K562 (cell line): ENCODE measurements at regions not wholly inside any gene's neighbourhood (a gene's known extent, or its start where the extent isn't known, plus 50 kb on each side); places are given as distances from the start of the nearest gene placed in this dataset.
A peak's percentile ranks its signal among the peaks of the same experiment; 100 is the strongest.
"Not testable (repeated sequence)": the region's sequence is repeated elsewhere in the genome, so short reads cannot be mapped to it uniquely, and the experiment has no call there.

ENCODE experiments used
- ATAC-seq: fragments of 200-7000 bp; cut with Tn5 transposase; 3 replicates; pipeline ENCODE4 v1.9.1; 2020; ENCODE audit warnings: moderate library complexity
- BruUV-seq: library from RNA; stranded (reverse); fragments of 400-500 nt; replicated peaks from 2 replicates; lab custom pipeline; 2021; lab: Mats Ljungman, UMichigan
- CTCF ChIA-PET: fragments of 300-600 bp; formaldehyde crosslinking; extraction: SDS; loops from one replicate; lab custom pipeline; 2021; ENCODE audit warnings: low intra/inter-chr PET ratio; lab: Yijun Ruan, JAX
- POLR2A ChIA-PET: fragments of 300-600, 350-650 bp; sonication (Branson Sonifier 250); formaldehyde crosslinking; extraction: SDS; loops from one replicate; lab custom pipeline; 2021; ENCODE audit warnings: antibody characterized with exemption, inconsistent platforms; lab: Yijun Ruan, JAX
- DNase-seq, 4 experiments: peaks; one replicate each; pipeline versions ENCODE4 v3.0.0 to v3.0.0-alpha.2; 2011 to 2018; ENCODE audit warnings: low spot score in 3 of 4, mixed read lengths in 3 of 4; ENCODE audit errors: extremely low read depth in 1 of 4
- FAIRE-seq: peaks from 2 replicates; lab custom pipeline; 2011; peaks lifted over from hg19 to GRCh38; lab: Jason Lieb, UNC
- H2AFZ ChIP-seq: 2 replicates; pipeline ENCODE4 v1.6.0; 2011; ENCODE audit warnings: low read depth, low read length, control low read depth, inconsistent platforms
- H3K27ac ChIP-seq: fragments of 200-600 bp; 3 replicates; pipeline ENCODE4 v1.8.0; 2011; ENCODE audit warnings: low read depth, mild to moderate bottlenecking, control low read depth, inconsistent platforms, low read length, moderate library complexity, mixed read lengths; ENCODE audit errors: extremely low read depth
- H3K27me3 ChIP-seq, 2 experiments: fragments of 300-600 bp in 1 of 2; 2 replicates in 1 of 2; 3 replicates in 1 of 2; pipeline versions ENCODE4 v1.6.0 to v1.8.0; 2011; ENCODE audit warnings: inconsistent platforms in 2 of 2, low read length in 2 of 2, mild to moderate bottlenecking in 1 of 2, mixed read lengths in 1 of 2, moderate library complexity in 1 of 2; ENCODE audit not compliant: control insufficient read depth in 2 of 2, insufficient read depth in 2 of 2
- H3K36me3 ChIP-seq: fragments of 300-600 bp; 3 replicates; pipeline ENCODE4 v1.8.0; 2011; ENCODE audit warnings: mild to moderate bottlenecking, low read length, inconsistent platforms; ENCODE audit not compliant: control insufficient read depth, insufficient read depth
- H3K4me1 ChIP-seq, 2 experiments: fragments of 200-600 bp in 1 of 2; replicated peaks in 1 of 2; 2 replicates in 1 of 2; 3 replicates in 1 of 2; pipeline versions ENCODE4 v1.5.1 to v1.8.0; 2011; ENCODE audit warnings: inconsistent platforms in 2 of 2, low read length in 2 of 2, mild to moderate bottlenecking in 1 of 2, mixed read lengths in 1 of 2, moderate library complexity in 1 of 2; ENCODE audit not compliant: control insufficient read depth in 2 of 2, insufficient read depth in 2 of 2
- H3K4me2 ChIP-seq: 2 replicates; pipeline ENCODE4 v1.6.1; 2011; ENCODE audit warnings: low read length, control low read depth, inconsistent platforms, mixed read lengths; ENCODE audit not compliant: insufficient read depth
- H3K4me3 ChIP-seq: fragments of 200-600 bp; sonication (generic), shearing (Covaris generic); 2 replicates; pipeline ENCODE4 v1.5.1; 2016; ENCODE audit warnings: control low read depth, inconsistent platforms
- H3K79me2 ChIP-seq: fragments of 200-600 bp; 3 replicates; pipeline ENCODE4 v1.8.0; 2011; ENCODE audit warnings: low read length, inconsistent platforms; ENCODE audit not compliant: control insufficient read depth, insufficient read depth
- H3K9ac ChIP-seq, 2 experiments: 2 replicates each; pipeline versions ENCODE4 v1.6.0 to v1.6.1; 2011; ENCODE audit warnings: low read depth in 2 of 2, low read length in 2 of 2, control low read depth in 1 of 2, inconsistent platforms in 1 of 2, mild to moderate bottlenecking in 1 of 2, mixed read lengths in 1 of 2; ENCODE audit not compliant: insufficient read depth in 1 of 2
- H3K9me1 ChIP-seq: one replicate; pipeline ENCODE4 v1.6.0; 2011; ENCODE audit warnings: inconsistent platforms, mild to moderate bottlenecking, low read length, moderate library complexity; ENCODE audit not compliant: control insufficient read depth, insufficient read depth
- H3K9me3 ChIP-seq: replicated peaks from 2 replicates; pipeline ENCODE4 v1.5.1; 2011; ENCODE audit warnings: low read depth, low read length, inconsistent platforms; ENCODE audit not compliant: control insufficient read depth, insufficient read depth
- H4K20me1 ChIP-seq: replicated peaks from 2 replicates; pipeline ENCODE4 v1.6.1; 2011; ENCODE audit warnings: low read length, inconsistent platforms, mixed read lengths; ENCODE audit not compliant: control insufficient read depth, insufficient read depth
- CEBPB ChIP-seq: fragments of 450-650 bp; IDR thresholded peaks from 2 replicates; pipeline ENCODE4 v1.6.1; 2016; ENCODE audit warnings: missing genetic modification characterization, missing compliant biosample characterization
- CEBPG ChIP-seq, 3 experiments: fragments of 200-800 bp in 1 of 3; sonication (Bioruptor generic) in 1 of 3; sonication (generic) in 1 of 3; formaldehyde crosslinking in 1 of 3; IDR thresholded peaks in 2 of 3; conservative IDR thresholded peaks in 1 of 3; 2 replicates each; pipeline versions ENCODE4 v1.6.1 to v1.8.0; 2016 to 2022; ENCODE audit warnings: missing compliant biosample characterization in 2 of 3, missing genetic modification characterization in 2 of 3, mild to moderate bottlenecking in 1 of 3, missing genetic modification reagents in 1 of 3
- GABPA ChIP-seq: fragments of 200-800 bp; sonication (Bioruptor generic); conservative IDR thresholded peaks from 2 replicates; pipeline ENCODE4 v1.6.1; 2016; ENCODE audit warnings: low read depth, missing genetic modification characterization, missing compliant biosample characterization
- PBX2 ChIP-seq, 2 experiments: IDR thresholded peaks in 1 of 2; conservative IDR thresholded peaks in 1 of 2; 2 replicates each; pipeline ENCODE4 v1.6.1; 2016; ENCODE audit warnings: low read depth in 2 of 2, mild to moderate bottlenecking in 1 of 2, missing compliant biosample characterization in 1 of 2, missing genetic modification characterization in 1 of 2, moderate library complexity in 1 of 2
- TARDBP ChIP-seq: fragments of 450-650 bp; IDR thresholded peaks from 2 replicates; pipeline ENCODE4 v1.6.1; 2016
- WGBS: fragments of 100-300 bp; shearing (Covaris generic); methylation state at CpG from one replicate; pipeline ENCODE4 v1.1.6; 2016; ENCODE audit warnings: low coverage, mixed read lengths; ENCODE audit not compliant: insufficient coverage; ENCODE audit errors: missing lambda C conversion rate; 5-methylcytosine and 5-hydroxymethylcytosine counted together
- in situ Hi-C: fragments of 300-500 bp; cut with MboI; formaldehyde crosslinking; loops from 4 replicates; pipeline ENCODE4 v1.15.0; 2018; ENCODE audit warnings: inconsistent platforms, mixed read lengths
- intact Hi-C: fragments of 100-400 bp; cut with micrococcal nuclease; formaldehyde crosslinking; loops from 2 replicates; pipeline ENCODE4 v1.14.2; 2022

GRCh38 chr5:124962735-124963134 is 216.3 kb upstream of the ZNF608 start:
- Histone ChIP-seq H2AFZ (no peak overlapping the region), H3K9me3 (no peaks in the 10 kb centered on the region), H3K9me1 (no peaks in the 10 kb centered on the region), H4K20me1 (no peaks in the 10 kb centered on the region), H3K79me2 (no peaks in the 10 kb centered on the region), H3K9ac (no peak overlapping the region), H3K36me3 (no peaks in the 10 kb centered on the region), H3K4me3 (no peak overlapping the region), H3K27ac (no peak overlapping the region), H3K4me2 (no peak overlapping the region), H3K4me1 (no peaks in the 10 kb centered on the region; a peak in 1 of 5 replicates), H3K27me3 (no peaks in the 10 kb centered on the region)
- WGBS: 35% methylated on average over 5 of the region's 6 CpGs
- ATAC-seq: no peak
- in situ Hi-C loops: no loop called here
- ChIA-PET CTCF (no interaction called here), POLR2A (no interaction called here)
- BruUV-seq: no TSS peak
- TF ChIP-seq TARDBP (no peak), GABPA (tag) (peak; percentile 45; the same call in 1 of the 2 replicates)
- DNase-seq: no peak
- intact Hi-C loops: no loop called here
- no peak for FAIRE-seq

GRCh38 chr5:124963236-124963919 is 216.9 kb upstream of the ZNF608 start:
- Histone ChIP-seq H3K4me1 (no peaks in the 10 kb centered on the region; a peak in 1 of 5 replicates), H3K27ac (no peak overlapping the region), H3K9ac (no peak overlapping the region), H3K9me3 (no peaks in the 10 kb centered on the region), H3K9me1 (no peaks in the 10 kb centered on the region), H3K4me3 (no peak overlapping the region), H3K27me3 (no peaks in the 10 kb centered on the region), H4K20me1 (no peaks in the 10 kb centered on the region), H2AFZ (no peak overlapping the region), H3K36me3 (no peaks in the 10 kb centered on the region), H3K4me2 (no peak overlapping the region), H3K79me2 (no peaks in the 10 kb centered on the region)
- ATAC-seq (no peak), DNase-seq (no peak), FAIRE-seq (no peak)
- POLR2A ChIA-PET: no interaction called here
- no TSS peak for BruUV-seq
- 41% methylated on average over 7 of the region's 14 CpGs for WGBS
- in situ Hi-C loops: no loop called here
- intact Hi-C loops: no loop called here
- CTCF ChIA-PET: no interaction called here
- no peak for TF ChIP-seq PBX2 (CRISPR knock-in tag; IDR thresholded peaks at IDR 0.05; ENCODE audit: low read depth)
- TF ChIP-seq PBX2 (tag; conservative IDR thresholded peaks at IDR 0.05; ENCODE audit: low read depth): no peak
- peak; percentile 95 for TF ChIP-seq CEBPB (tag)
- TF ChIP-seq CEBPG (CRISPR knock-in tag; IDR thresholded peaks at IDR 0.05): no peak
- peak; percentile 72 to 86 for TF ChIP-seq CEBPG (tag; conservative IDR thresholded peaks at IDR 0.05 in 1 of 2, IDR thresholded peaks at IDR 0.05 in 1 of 2)

GRCh38 chr5:124966741-124967140 is 220.3 kb upstream of the ZNF608 start:
- H3K27me3 ChIP-seq, in situ Hi-C loops, H3K9ac ChIP-seq, H3K79me2 ChIP-seq, H3K4me1 ChIP-seq, DNase-seq, POLR2A ChIA-PET, H3K9me3 ChIP-seq, H3K36me3 ChIP-seq, H3K4me3 ChIP-seq, BruUV-seq, CTCF ChIA-PET, H4K20me1 ChIP-seq, intact Hi-C loops, FAIRE-seq, ATAC-seq, H2AFZ ChIP-seq, H3K4me2 ChIP-seq, H3K27ac ChIP-seq, H3K9me1 ChIP-seq: not testable (repeated sequence)
- WGBS: 34% methylated on average over 5 of the region's 5 CpGs
